CD4-positive, alpha-beta T cell treated with Interleukin-17A for 1 hour (primary cell): ENCODE measurements at regions not wholly inside any gene's neighbourhood (a gene's known extent, or its start where the extent isn't known, plus 50 kb on each side); places are given as distances from the start of the nearest gene placed in this dataset.

Experiments used
- DNase-seq: peaks from one replicate; pipeline ENCODE4 v3.0.0-alpha.2; 2020

DNA sequence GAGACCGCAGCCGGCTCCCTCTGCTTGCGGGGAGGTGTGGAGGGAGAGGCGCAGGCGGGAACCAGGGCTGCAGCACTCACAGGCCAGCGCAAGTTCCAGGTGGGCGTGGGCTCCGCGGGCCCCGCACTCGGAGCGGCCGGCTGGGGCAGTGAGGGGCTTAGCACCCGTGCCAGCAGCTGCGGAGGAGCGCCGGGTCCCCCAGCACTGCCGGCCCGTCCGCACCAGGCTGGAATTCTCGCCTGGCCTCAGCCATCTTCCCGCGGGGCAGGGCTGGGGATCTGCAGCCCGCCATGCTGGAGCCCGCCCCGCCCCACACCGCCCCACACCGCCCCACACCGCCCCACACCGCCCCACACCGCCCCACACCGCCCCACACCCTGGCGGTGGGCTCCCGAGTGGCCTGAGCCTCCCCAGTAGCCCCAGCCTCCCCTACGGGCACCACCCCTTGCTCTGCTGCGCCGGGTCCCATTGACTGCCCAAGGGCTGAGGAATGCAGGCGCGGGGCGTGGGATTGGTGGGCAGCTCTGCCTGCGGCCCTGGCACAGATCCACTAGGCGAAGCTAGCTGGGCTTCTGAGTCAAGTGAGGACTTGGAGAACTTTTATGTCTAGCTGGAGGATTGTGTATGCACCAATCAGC, 123.9 kb upstream of the MGAT5 start:
- no peak for DNase-seq

DNA sequence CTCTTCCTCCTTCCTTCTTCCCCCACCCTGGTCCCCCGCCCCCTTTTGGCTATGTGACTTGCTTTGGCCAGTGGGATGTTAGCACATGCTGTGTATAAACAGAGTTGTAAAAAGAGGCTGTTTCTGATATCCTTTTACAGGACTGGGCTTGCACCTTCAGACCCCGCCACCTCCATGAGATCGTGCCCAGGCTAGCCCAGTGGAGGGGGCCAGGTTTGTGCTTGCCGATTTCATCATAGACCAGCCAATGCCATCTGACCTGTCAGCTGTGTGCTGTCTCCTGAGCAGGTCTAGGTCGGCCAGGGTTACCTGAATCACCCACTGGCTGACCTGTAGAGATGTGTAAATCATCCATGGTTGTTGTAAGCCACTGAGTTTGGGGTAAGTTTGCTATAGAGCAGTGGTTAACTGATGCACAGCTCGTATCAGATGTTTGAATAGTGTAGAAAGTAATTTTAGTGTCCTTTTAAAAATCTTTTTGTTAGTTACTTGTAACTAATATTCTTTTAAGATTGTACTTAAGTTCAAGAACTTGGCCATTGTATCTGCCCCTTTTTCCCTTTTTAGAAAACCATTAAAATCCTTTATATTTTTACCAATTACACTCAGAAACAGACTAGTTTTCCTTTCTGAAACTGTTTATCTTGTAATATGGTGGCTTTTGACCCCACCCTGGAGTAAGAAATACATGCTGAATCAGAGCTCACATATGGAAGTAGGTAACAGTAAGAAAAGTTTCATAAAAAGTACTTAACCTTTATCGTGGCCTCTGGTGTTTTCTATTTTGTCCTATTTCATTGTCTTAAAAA, 122.0 kb upstream of the MGAT5 start:
- DNase-seq, result no peak

DNA sequence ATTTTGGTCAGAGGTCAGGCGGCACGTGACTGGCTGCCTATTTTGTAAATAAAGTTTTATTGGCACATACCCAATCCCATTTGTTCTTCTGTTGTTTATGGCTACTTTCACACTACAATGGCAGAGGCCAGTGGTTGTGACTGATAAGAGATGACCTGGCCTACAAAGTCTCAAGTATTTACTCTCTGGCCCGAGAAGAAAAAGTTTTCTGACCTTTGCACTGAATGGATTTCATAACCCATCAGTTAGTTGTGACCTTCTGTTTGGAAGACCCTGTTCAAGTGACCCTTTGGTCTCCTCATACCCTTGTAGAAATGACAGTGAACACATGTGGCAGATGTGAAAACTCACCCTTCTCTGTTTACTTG, 121.4 kb upstream of the MGAT5 start:
- no peak for DNase-seq

DNA sequence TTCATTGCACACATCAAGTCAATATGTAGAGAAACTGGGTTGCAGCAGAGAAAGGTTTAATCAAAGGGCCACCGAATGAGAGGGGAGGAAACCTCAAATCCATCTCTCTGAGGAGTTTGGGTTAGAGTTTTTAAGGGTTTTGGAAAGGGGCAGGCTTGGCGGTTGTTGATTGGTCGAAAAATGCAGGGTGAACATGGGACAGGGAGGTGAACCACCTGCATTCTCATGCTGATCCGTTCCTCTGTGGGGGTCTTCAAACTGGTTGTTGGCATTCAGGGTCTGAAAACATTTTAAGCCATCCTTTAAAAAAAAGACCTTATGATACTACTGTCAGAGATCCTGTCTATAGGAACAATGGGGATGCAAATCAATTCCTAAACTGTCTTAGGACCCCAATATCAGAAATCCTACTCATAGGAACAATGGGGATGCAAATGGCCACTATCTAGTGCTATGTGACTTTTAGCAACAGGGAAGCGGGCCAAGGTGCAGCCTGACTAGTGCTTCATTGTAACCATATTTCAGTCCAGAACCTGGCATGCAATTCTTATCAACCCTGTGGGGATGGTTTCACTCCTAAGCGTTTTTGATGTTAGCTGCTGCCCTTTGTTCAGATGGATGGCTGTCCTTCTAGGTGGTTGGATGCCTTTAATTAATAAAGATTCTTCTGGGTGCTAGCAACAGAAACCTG, 120.1 kb upstream of the MGAT5 start:
- no peak for DNase-seq

DNA sequence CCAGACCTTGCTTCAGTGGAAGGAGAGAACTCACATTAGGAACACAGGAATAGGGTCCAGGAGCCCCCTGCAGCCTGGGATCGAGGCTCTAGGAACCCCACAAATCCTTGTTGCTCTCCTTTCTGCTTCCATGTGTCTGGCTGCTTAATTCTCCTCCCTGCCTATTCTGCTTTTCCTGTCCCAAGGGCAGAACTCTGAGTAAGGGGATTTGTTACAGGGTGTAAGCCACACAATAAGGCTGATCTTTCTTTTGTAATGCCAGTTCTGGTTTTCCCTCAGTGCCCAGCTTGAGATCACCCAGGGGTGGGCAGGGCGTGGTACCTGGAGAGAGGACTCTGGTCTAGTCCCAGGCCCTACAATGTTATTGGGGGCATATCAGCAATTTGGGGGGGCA, 119.6 kb upstream of the MGAT5 start:
- no peak for DNase-seq

DNA sequence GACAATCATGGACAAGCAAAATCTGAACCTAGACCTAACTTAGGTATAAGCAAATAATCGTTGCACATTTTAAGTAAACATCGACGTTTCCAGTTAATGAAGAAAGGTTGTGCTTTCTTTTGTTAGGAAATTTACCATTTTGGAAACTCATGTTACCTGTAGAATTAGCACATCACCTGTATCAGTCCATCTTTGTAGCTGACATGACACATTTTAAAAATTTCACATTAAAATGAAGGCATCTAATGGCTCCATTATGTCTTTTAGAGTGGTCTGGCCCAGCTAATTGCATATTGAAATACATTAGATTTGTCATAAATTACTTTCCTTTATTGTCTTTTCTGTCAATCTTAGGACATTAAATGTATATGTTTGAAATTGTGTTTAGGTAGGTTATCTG, 119.0 kb upstream of the MGAT5 start:
- no peak for DNase-seq

DNA sequence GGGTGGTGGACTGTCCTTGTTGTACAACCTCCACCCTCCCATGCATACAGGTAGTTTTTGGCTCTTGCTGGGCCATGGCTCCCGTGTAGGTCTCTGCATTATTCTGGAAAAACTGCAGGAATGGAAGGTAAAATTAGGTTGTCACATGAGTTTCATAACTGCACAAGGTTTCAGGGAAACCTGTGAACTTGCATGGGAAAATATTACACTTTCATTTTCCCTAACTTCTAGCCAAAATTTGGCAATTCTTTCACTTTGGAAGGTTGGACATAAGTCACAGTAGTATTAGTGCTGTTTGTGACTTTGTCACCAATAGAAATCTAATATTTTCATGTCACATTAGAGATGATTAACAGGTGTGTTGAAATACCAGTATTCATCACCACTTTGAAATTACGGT, 118.1 kb upstream of the MGAT5 start:
- DNase-seq, result no peak

DNA sequence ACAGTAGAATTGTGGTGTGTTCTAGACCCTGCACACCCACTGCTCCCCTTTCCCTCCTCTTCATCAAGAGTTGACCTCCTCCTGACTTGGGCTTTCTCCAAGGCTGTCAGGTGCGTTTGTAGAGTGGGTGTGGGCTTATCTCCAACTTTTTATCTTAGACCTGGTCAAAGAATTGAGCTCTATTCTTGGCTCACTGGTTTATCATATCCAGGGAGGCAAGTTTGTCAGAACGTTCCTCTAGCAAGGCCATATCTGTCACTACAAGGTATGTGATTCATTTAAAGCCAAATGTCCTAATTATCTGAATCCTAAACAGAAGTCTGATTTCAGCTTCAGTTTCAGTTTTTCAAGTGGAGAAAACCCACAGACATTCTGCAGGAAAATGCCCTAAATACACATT, 117.1 kb upstream of the MGAT5 start:
- DNase-seq, result no peak

DNA sequence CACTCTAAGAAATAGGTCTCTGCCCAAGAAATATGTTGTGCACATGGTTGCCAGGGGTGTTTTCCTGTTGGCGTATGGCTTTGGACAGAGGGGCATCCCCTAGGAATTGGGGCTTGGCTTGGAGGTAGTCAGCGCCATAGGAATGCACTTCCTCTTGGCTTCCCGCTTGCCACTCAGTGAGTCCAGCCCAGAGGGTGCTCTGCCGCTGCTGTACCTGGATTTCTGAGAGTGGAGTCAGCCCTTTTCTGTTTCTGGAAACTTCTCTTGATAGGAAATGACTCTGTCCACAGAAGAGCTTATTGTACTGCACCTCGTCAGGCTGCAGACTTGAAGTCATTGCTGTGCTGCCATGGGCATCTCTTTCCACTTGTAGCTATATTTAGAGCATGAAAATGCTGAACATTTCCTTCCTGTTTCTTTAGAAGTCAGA, 116.7 kb upstream of the MGAT5 start:
- no peak for DNase-seq

DNA sequence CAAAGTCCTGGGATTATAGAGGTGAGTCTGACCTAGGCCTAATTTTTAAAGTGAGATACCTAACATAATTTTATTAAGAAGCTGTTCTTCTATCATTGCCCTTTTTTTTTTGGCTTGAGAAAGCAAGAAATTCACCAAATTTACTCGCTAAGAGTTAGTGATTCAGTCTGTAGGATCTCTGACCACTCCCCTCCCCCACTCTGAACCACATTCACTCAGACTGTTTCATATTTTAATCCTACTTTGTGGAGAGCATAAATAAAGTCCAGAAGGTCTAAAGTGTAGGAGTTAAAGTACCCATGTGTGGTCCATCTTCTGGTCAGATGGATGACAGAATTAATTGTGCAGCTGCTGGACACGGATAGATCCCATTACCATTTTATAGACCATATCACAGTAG, 115.8 kb upstream of the MGAT5 start:
- DNase-seq, result no peak

DNA sequence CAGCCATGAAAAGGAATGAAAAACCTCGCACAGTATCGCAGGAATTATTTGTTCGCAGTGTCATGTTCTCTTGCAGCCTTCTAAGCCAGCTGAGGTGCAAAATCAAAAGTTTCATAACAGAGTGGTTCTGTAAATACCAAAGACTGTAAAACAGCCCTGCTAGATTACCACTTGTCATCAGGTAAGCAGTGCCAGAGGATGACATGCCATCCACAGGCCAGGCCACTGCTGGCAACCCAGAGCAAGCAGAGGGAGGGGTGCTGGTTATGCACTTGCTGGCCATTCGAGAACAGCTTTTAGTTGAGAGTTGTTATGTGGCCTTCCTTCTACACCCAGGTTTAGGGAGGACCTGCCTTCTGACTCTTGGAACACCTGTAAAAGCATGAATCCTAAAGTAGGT, 114.3 kb upstream of the MGAT5 start:
- no peak for DNase-seq

DNA sequence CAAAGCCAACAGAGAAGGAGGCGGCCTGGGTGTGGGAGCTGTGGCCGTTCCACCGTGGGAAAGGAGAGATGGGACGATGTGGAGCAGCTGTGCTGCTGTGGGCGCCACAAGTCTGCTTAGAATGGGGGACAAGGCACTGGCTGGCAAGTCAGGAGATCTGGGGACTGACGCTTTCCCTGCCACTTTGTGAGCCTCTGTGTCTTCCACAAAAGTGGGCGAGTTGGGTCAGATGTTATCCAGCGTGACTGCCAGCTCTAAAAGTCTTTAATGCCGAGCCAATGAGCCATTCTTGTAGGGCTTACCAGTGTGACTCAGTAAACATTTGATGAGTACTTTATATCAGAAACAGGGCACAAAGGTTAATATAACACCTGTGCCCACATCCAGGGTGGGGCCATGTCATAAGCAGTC, 113.6 kb upstream of the MGAT5 start:
- no peak for DNase-seq

DNA sequence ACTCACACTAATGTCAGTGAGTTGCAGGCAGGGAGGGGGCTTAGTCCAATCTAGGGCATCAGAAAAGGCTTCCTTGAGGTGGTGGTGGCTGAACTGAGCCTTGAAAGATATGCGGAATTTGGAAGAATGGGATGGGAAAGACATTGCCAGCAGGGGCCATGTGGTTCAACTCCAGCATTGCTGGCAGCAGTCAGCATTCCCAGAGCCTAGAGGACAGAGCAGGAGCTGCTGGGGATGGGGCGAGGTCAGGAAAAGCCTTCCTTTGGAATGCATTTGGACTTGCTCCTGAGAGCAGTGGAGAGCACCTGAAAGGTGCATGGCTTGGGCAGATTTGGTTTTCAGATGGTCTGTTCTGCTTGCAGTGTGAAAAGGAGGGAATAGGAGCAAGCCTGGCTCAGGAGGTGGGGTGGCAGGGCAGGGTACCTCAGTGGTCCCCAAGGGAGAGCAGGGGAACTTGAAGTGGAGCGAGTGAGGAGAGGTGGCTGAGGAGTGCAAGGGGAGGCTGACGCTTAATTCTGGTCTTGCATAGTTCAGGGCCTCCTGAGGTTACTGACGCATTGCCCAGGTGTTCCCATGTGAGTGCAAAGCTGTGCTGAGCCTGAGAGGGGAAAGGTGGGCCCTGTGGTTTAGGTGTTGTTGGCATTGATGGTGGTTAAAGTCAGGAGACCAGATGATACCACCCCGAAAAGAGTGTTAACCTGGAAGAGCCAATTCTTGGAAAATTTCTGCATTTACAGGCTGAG, 112.1 kb upstream of the MGAT5 start:
- DNase-seq, result no peak

DNA sequence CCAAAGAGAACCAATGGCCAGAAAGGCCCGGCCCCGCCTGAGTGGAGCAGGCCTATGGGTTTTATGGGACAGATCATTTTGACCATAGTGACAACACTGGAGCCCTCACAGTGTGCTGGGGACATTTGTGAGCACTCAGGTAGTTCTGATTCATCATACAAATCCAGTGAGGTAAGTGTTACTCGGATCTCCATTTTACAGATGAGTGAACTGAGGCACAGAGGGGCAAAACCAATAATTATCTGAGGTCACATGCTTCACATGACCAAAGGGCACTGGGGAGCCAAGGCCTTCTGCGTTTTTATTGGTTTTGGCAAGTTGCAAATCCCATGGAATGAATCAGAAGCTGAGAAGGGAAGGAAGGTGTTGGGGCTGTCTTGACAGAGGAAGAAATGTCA, 111.5 kb upstream of the MGAT5 start:
- DNase-seq, result no peak

DNA sequence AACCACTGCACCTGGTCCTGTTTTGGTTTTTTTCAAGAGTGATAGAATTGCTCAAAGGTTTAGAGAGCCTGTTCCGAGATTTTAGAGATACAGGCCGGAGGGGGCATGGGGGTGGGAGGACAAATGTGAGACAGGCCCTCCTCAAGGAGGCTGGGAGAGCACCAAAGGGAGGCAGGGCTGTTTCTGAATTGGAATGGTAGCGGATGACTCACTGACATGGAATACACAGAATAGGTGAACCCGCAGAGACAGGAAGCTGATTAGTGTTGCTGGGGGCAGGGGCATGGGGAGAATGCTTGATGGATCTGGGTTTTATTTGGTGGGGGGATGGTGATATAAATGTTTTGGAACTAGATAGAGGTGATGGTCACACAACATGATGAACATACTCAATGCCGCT, 111.0 kb upstream of the MGAT5 start:
- DNase-seq, result no peak

DNA sequence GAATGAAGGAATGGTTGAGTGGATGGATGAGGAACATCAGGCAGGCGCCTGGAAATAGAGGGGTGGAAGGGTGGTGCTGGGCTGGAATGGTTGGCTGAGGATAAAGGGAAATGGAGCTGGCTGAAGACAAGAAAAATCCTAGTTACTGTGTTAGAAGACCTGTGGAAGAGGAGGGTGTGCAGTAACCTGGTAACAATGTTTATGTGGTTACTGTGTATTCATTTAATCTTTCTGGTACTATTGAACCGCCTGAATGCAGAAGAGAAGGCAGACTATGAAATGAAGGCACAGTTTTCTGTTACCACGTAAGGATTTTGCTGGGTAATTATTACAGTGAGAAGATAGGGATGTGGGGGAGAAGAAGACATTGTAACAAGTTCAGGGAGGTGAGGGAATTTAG, 110.3 kb upstream of the MGAT5 start:
- DNase-seq, result no peak

DNA sequence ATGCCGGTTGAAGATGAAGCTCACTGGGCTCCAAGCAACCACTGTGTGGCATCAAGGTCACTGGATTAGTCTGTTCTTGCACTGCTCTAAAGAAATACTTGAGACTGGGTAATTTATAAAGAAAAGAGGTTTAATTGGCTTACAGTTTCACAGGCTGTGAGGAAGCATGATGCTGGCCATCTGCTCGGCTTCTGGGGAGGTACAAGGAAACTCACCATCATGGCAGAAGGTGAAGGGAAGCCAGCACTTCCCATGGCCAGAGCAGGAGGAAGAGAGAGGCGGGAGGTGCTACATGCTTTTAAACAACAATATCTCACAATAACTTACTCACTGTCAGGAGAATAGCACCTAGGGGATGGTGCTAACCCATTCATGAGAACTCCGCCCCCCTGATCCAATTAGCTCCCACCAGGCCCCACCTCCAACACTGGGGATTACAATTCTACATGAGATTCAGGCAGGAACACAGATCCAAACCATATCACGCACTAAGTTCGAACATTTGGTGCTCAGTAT, 109.7 kb upstream of the MGAT5 start:
- DNase-seq, result no peak

DNA sequence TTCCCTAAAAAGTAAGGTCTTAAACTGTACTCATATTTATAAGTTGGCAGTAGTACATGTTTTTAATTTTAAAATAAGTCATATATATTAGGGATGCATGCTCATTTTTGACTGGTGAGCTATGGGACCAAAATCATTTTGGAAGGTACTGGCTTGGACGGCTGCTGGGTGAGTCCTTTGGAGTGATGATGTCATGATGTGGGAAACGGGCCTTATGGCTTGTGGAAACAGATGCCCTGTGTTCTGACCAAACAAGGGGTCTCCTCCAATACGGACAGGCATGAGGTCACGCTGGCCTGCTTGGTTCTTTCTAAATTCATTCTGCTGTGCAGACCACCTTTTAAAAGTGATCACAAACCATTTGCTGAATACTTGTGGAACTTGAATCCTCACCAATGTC, 109.2 kb upstream of the MGAT5 start:
- DNase-seq, result no peak

DNA sequence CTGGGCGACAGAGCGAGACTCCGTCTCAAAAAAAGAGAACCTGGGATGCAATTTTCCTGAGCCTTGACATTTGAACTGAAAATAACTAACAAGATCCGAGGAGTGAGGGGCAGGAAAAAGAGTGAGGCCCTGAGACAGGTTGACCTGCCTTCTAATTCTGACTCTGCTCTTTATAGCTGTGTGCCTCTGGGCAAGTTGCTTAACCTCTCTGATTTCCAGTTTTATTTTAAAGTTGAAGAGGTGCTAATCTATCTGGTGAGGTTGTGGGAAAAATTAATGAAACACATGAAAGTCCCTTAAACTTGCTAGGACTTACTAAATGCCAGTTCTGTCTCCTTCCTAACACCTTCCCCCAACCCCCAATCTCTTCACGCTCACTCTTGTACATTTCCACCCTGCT, 108.4 kb upstream of the MGAT5 start:
- DNase-seq, result no peak

DNA sequence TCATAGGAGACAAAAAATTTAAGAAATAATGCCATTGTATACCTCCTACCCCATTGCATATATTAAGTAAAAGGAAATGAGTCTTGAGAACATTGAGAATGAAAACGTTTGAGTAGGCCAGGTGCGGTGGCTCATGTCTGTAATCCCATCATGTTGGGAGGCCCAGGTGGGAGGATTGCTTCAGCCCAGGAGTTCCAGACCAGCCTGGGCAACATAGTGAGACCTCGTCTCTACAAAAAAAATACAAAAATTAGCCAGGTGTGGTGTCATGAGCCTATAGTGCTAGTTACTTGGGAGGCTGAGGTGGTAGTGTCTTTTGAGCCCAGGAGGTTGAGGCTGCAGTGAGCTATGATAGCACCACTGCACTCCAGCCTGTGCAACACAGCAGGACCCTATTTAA, 107.7 kb upstream of the MGAT5 start:
- no peak for DNase-seq

DNA sequence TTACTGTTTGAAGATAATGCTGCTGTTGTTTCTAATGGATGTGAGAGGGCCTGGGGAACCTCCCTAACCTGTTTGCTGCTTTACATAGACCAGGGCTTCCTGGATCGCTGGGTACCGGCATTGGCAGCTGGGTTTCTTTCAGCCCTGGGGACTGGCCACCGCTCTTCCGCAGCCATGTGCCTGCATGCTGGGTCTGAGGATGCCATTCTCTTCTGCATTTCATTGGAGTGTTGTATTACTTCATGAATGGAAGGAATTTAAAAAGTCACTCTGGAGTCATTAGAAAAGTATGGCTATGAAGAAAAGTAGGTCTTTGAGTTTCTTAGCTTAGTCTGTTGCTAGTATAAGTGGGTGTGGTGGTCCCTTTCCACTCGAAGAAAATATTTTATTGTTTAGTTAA, 107.3 kb upstream of the MGAT5 start:
- no peak for DNase-seq

DNA sequence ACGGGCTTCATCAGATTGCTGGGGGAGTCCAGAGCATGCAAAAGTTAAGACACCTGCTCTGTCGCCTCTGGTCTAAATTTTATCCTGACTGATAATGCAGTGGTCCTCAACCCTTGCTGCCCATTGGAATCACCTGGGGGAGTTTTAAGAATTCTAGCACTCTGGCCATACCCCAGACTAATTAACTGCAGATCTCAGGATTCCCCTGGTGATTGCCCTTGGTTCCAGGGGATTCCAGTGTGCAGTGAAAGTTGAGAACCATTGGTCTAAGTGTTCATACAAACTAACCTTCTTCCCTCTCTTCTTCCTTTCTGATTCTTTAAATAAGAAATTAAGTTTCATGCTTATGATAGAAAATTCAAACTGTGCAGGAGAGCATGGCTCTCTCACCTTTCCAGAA, 105.7 kb upstream of the MGAT5 start:
- DNase-seq, result no peak

DNA sequence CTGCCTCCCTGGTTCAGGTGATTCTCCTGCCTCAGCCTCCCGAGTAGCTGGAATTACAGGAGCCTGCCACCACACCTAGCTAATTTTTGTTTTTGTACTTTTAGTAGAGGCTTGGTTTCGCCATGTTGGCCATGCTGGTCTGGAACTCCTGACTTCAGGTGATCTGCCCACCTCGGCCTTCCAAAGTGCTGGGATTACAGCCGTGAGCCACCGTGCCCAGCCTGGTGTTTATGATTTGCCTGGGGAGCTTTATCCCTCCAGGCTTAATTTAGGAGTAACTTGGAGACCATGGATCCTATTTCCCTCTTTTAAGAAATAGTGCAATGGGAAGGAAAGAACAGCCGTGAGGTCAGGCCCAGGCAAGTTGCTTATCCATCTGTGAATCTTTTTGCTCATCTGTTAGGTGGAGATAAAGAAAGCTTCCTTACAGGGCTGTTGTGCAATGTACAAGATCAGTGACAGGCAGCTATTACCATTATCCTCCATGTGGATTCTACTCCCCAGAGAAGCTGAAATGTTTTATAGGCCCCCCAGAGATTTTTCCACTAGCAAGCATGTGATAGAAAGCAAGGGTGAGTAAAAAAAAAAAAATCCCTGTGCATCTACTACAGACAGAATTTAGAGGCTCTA, 104.9 kb upstream of the MGAT5 start:
- DNase-seq, result no peak
